ENCODE measurements at regions not wholly inside any gene's neighbourhood (a gene's known extent, or its start where the extent isn't known, plus 50 kb on each side); places are given as distances from the start of the nearest gene placed in this dataset.
A peak's percentile ranks its signal among the peaks of the same experiment; 100 is the strongest.
"Not testable (repeated sequence)": the region's sequence is repeated elsewhere in the genome, so short reads cannot be mapped to it uniquely, and the experiment has no call there.

DNA sequence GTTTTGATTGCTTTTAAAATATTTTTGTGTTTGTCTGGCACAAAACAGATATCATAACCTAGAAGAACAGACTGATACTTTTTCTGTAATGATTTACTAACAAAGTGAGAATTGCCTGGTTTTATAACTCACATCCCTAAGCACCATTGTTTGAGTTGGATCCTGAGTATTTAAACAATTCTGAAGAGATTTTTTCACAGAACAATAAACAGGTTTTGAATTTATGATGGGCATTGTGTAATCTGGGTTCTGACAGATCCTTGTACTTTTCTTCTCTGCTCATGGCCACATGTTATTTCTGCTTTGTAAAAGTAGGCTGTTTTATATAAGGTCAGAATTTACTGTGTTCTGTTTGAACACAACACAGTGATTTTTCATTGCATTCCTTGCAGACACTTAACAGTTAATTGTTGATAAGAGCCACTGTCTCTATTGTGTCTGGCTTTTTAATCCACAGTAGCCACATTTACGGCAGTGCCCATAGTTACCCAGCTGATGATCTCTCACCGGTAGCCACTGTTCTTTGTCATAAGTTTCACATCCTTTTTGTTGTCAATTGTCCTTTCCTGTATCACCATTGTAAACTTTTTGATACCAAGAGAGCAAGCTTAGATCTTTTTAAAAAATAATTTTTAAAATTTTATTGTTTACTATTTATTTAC lies 1548.1 kb downstream of the KHDRBS2 start:
- H3K9ac ChIP-seq (ENCODE audit: control insufficient read depth, insufficient read depth, low read length); in situ Hi-C loops (cut with MboI); SMC1A ChIA-PET (ENCODE audit: uncharacterized antibody, unreplicated experiment); H4K20me1 ChIP-seq (ENCODE audit: control insufficient read depth, insufficient read depth); H3K4me2 ChIP-seq (ENCODE audit: control insufficient read depth, insufficient read depth); CTCF ChIA-PET; RAD21 ChIA-PET (ENCODE audit: unreplicated experiment); POLR2A ChIA-PET; H3K36me3 ChIP-seq (ENCODE audit: control insufficient read depth in 2 of 2, insufficient read depth in 2 of 2, low read length in 1 of 2); DNase-seq (ENCODE audit: low read depth, low spot score); BruUV-seq (replicated peaks); H3K27me3 ChIP-seq (replicated peaks in 1 of 2; ENCODE audit: control insufficient read depth in 2 of 2, insufficient read depth in 2 of 2, low read length in 1 of 2); FAIRE-seq; intact Hi-C loops (cut with micrococcal nuclease; ENCODE audit: unreplicated experiment); H2AFZ ChIP-seq (ENCODE audit: control insufficient read depth, low read depth, low read length); H3K4me1 ChIP-seq (ENCODE audit: control insufficient read depth, insufficient read depth, low read length); H3K79me2 ChIP-seq (ENCODE audit: control insufficient read depth, insufficient read depth, low read length); H3K9me3 ChIP-seq (replicated peaks; ENCODE audit: control insufficient read depth, insufficient read depth, low read length); H3K27ac ChIP-seq (ENCODE audit: control insufficient read depth, insufficient read depth); H3K4me3 ChIP-seq: not testable (repeated sequence)
- ATAC-seq: peak; percentile 72
- WGBS (ENCODE audit: insufficient coverage, insufficient replicate concordance, low lambda C conversion rate, missing lambda C conversion rate): 43% methylated on average over 2 of the region's 2 CpGs

DNA sequence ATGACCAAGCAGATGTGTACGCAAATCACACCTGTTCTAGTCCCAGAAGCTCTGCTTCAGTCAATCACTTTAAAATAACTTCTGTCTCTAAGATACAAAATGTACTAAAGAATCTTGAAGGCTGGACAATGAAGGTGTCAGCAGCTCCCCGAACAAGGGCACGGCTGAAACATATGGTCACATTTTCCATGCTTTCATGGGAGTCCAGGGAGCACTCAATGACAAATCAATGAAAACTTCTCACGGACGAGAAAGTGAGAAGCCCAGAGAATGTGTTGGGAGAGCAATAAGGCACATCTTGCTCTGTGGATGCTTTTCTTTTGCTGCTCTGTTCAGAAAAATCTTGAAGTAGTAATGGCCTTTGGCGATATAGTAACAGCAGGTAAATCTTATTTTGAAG lies 1548.7 kb downstream of the KHDRBS2 start:
- H3K4me2 ChIP-seq (ENCODE audit: control insufficient read depth, insufficient read depth); H3K36me3 ChIP-seq (ENCODE audit: control insufficient read depth in 2 of 2, insufficient read depth in 2 of 2, low read length in 1 of 2); H3K27ac ChIP-seq (ENCODE audit: control insufficient read depth, insufficient read depth); DNase-seq (ENCODE audit: low read depth, low spot score); H3K9ac ChIP-seq (ENCODE audit: control insufficient read depth, insufficient read depth, low read length); H3K79me2 ChIP-seq (ENCODE audit: control insufficient read depth, insufficient read depth, low read length); RAD21 ChIA-PET (ENCODE audit: unreplicated experiment); POLR2A ChIA-PET; BruUV-seq (replicated peaks); H2AFZ ChIP-seq (ENCODE audit: control insufficient read depth, low read depth, low read length); H3K4me1 ChIP-seq (ENCODE audit: control insufficient read depth, insufficient read depth, low read length); H3K9me3 ChIP-seq (replicated peaks; ENCODE audit: control insufficient read depth, insufficient read depth, low read length); SMC1A ChIA-PET (ENCODE audit: uncharacterized antibody, unreplicated experiment); FAIRE-seq; H4K20me1 ChIP-seq (ENCODE audit: control insufficient read depth, insufficient read depth); CTCF ChIA-PET; intact Hi-C loops (cut with micrococcal nuclease; ENCODE audit: unreplicated experiment); H3K4me3 ChIP-seq; in situ Hi-C loops (cut with MboI); ATAC-seq; H3K27me3 ChIP-seq (replicated peaks in 1 of 2; ENCODE audit: control insufficient read depth in 2 of 2, insufficient read depth in 2 of 2, low read length in 1 of 2): not testable (repeated sequence)
- WGBS (ENCODE audit: insufficient coverage, insufficient replicate concordance, low lambda C conversion rate, missing lambda C conversion rate): 24% methylated on average over 6 of the region's 6 CpGs

DNA sequence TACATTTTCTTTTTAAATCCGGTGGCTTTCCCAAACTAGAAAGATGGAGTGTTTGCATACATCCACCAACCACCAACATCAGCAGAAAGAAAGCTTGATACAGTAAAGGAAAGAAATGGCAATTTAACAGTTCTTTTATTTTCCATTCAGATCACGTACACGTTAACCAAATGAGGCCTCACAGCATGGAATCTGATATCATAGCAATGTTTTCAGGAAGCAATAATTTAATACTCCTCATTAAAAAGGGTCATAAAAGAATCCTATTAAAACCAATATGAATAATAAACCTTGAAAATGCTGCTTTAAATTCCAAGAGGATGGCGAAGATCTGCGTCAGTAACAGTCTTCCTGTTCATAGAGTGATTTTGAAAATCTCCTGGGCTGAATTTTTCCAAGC lies 1562.1 kb downstream of the KHDRBS2 start:
- POLR2A ChIA-PET; H3K79me2 ChIP-seq (ENCODE audit: control insufficient read depth, insufficient read depth, low read length); H2AFZ ChIP-seq (ENCODE audit: control insufficient read depth, low read depth, low read length); intact Hi-C loops (cut with micrococcal nuclease; ENCODE audit: unreplicated experiment); H3K36me3 ChIP-seq (ENCODE audit: control insufficient read depth in 2 of 2, insufficient read depth in 2 of 2, low read length in 1 of 2); H3K4me3 ChIP-seq; in situ Hi-C loops (cut with MboI); H3K4me1 ChIP-seq (ENCODE audit: control insufficient read depth, insufficient read depth, low read length); H3K4me2 ChIP-seq (ENCODE audit: control insufficient read depth, insufficient read depth); ATAC-seq; CTCF ChIA-PET; H3K9me3 ChIP-seq (replicated peaks; ENCODE audit: control insufficient read depth, insufficient read depth, low read length); FAIRE-seq; DNase-seq (ENCODE audit: low read depth, low spot score); SMC1A ChIA-PET (ENCODE audit: uncharacterized antibody, unreplicated experiment); H3K9ac ChIP-seq (ENCODE audit: control insufficient read depth, insufficient read depth, low read length); H3K27ac ChIP-seq (ENCODE audit: control insufficient read depth, insufficient read depth); RAD21 ChIA-PET (ENCODE audit: unreplicated experiment); BruUV-seq (replicated peaks); H3K27me3 ChIP-seq (replicated peaks in 1 of 2; ENCODE audit: control insufficient read depth in 2 of 2, insufficient read depth in 2 of 2, low read length in 1 of 2); H4K20me1 ChIP-seq (ENCODE audit: control insufficient read depth, insufficient read depth): not testable (repeated sequence)
- WGBS (ENCODE audit: insufficient coverage, insufficient replicate concordance, low lambda C conversion rate, missing lambda C conversion rate): 55% methylated on average over 5 of the region's 5 CpGs

Measured in GM12878 (cell line).